KG1 (cell line): ENCODE measurements at regions not wholly inside any gene's neighbourhood (a gene's known extent, or its start where the extent isn't known, plus 50 kb on each side); places are given as distances from the start of the nearest gene placed in this dataset.
"Not testable (repeated sequence)": the region's sequence is repeated elsewhere in the genome, so short reads cannot be mapped to it uniquely, and the experiment has no call there.

Source experiments
- DNase-seq: peaks from one replicate; lab custom pipeline; 2025; lab: John Stamatoyannopoulos, UW

DNA sequence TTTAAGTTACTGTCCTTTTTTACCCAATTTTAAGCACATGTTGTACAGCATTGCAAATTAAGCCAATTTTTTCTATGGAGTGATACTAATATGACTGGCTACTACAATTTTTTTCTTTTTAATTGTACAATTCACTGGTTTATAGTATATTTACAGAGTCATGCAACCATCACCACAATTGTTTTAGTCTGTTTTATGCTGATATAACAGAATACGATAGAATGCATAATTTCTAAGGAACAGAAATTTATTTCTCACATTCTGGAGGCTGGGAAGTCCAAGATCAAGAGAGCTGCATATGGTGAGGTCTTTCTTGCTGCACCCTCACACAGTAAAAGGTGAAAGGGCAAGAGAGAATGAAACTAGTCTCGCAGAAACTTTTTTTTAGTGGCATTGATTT is 125.3 kb downstream of the GLUD2 start:
- no peak for DNase-seq

DNA sequence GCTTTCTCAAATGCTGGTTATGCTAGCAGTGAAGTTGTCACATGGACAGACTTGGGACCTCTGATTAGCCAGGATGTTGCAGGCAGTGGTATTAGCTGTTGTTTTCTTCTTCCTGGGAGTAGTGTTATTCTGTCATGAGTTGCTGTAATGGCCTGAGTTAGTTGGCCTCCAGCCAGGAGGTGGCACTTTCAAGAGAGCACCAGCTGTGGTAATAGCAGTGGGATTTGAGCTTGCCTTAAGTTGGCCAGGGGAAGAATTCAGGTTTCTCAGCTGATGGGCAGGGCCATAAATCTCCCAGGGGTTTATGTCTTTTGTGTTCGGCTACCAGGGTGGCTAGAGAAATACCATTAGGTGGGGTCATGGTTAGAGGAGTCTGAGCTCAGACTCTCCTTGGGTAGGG is 132.6 kb downstream of the GLUD2 start:
- DNase-seq, result no peak

DNA sequence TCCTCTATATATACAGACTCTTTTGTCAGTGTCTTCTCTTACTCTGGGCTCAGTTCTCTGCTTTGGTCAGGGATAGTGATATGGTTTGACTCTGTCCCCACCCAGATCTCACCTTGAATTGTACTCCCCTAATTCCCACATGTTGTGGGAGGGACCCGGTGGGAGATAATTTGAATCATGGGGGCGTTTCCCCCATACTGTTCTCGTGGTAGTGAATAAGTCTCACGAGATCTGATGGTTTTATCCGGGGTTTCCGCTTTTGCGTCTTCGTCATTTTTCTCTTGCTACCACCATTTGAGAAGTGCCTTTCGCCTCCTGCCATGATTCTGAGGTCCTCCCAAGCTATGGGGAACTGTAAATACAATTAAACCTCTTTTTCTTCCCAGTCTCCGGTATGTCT is 144.4 kb downstream of the GLUD2 start:
- DNase-seq, result no peak

DNA sequence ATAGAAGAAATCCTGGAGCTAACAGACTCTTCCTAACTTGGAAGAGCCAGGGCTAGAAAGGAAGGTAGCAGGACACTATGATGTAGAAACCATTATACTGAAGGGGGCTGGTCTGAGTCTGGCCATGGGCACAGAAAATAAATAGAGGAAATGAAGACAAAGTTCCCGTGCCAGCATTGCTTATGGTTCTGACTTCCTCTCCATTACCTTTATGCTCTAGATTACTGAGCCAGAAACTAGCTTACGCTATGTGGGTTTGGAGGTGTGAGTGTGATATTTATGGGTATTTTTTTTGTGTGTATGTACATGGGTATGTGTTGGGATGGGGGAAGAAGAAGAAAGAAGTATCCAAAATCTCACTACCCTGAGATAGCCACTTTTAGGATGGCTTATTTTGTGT is 148.3 kb downstream of the GLUD2 start:
- no peak for DNase-seq

DNA sequence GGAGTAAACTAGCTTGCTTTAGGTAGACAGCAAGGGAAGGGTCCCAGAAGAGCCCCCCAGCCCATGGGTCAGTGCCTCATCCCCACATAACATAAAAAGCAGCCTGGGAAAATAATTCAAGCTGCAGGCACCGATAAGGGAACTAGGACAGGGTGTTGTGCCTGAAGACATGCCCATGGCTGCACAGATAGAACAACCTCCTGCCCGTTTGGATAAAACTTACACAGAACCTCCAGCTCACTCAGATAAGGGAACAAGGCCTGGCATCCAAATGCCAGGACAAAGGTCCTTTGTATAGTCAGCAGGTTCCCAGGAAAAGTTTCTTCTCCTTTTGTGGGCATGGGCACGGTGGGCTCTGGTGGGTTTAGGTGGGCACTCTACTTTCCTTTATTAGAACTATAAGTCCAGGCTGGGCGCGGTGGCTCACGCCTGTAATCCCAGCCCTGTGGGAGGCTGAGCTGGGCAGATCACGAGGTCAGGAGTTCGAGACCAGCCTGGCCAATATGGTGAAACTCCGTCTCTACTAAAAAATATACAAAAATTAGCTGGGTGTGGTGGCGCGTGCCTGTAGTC is 149.5 kb downstream of the GLUD2 start:
- DNase-seq, result not testable (repeated sequence)

DNA sequence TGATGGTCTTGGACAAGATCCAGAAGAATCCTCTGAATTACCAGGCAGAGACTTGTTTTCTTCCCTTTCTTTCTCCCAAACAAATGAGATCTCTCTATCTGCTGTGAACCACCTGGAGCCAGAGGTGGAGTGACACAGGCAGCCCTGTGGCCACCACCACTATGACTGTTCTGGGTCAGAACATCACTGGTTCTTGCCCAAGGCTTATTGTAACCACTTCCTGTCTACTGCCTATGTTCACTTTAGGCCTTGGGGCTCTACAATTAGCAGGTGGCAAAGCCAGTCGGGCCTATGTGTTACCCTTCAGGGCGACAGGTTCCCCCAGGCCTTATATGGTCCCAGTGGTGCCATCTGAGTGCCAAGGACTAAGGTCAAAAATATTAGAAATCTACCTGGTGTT is 161.2 kb downstream of the GLUD2 start:
- DNase-seq, result no peak

DNA sequence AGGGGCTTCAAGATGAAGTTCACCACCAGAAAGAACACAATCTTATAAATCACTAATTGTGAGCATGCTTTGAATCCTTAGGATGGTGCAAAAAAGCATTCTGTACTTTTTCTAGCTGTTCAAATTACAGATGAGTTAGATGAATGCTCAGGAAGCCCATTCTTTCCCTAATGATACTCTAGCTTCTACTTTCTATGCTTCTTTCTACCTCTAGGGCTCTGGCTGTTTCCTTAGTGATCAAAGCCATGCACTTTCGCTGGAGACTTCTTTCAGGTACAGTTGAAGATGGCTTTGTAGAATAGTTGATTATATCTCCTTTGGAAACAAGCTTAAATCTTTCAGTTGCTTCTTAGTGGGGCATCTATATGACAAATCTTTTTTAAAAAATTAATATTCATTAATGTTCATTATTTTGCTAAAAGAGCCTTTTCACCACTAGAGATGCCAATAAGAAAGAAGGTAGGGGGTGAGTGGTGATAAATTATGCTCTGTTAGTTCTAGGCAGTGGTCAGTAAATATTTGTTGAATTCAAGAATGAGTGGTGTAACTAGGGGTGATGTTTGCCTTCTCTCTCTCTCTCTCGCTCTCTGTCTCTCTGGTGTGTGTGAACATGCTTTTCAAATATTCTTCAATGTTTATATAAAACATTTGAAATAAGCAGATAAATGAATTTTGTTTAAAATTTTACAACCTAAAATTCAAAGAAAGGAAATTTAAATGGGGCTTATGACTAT is 169.4 kb downstream of the GLUD2 start:
- DNase-seq, result no peak

DNA sequence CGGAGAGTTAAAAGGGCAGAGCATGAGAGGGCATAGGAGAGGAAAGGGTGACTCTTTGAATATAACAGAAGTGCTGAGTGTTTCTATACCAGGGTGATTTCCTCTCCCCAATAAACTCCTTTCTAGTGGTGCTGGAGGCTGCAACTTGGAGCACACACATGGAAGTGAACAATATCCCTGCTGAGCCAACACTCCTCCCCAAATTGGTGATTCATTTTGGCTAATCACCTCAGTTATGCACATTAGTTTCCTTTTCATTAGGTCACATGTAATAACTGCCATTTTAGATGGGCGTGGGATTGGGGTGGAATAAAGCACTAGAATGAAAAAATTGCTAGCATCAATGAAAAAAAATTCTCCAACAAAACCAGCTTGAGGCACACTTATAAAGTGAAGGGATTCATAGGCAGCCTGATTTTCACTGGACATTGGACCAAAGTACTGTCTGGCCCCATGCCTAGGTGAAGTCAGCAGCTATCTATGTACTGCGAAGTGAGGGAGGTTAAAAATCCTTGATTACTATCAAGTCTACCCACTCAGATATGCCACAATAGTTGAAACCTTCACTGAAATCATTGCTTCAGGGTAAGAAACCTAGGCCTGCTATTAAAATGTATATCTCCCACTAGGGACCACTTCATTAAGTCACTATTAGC is 174.0 kb downstream of the GLUD2 start:
- DNase-seq, result no peak

DNA sequence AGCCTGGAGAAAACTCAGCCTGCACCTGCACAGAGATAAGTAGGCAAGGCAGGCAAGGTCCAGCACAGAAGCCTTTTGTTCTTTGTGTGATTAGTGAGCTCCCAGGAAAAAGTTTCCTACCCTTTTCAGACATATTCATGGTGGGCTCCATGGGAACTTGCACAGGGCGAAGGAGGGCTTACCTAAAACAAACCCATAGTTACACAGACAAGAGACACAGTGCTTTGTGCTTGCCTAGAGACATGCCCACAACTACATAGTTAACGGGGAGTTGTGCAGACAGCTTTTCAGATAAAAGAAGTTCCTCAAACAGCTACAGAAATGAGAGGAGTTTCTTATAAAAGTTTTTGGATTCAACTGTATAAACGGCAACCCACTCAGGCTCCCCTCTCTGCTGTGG is 180.5 kb downstream of the GLUD2 start:
- no peak for DNase-seq

DNA sequence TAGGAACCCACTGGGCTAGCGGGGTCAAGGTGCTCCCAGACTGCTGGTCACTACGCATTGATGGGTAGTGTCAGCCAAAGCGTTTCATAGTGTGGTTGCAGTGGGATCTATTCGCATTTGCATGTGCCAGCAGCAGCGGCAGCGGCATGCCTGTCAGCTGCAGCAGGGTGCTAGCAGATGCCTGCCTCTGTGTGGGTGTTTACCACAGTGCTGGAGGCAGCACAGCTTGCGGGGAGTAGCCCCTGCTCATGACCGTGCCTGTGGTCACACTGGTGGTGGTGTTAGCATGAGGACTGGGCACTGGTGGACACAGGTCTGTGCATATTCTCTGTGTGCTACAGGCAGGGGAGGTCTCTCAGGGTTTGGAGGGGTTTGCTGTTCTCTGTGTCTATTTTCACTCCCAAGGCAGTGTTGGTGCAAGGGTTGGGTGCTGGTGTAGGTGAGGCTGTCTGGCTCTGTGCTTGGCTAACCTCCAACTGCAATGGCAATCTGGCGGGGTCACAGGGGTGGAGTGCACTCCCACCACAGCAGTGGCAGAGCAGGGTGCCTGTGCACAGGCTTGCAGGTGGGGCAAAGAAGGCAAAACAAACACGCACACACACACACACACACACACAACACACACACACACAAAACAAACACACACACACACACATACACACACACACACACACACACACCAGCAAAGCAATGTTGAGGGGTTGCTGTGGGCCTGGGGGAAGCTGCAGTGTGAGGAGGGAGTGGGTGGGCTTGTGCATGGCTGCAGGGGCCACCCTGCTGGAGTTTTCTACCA is 184.4 kb downstream of the GLUD2 start:
- no peak for DNase-seq

DNA sequence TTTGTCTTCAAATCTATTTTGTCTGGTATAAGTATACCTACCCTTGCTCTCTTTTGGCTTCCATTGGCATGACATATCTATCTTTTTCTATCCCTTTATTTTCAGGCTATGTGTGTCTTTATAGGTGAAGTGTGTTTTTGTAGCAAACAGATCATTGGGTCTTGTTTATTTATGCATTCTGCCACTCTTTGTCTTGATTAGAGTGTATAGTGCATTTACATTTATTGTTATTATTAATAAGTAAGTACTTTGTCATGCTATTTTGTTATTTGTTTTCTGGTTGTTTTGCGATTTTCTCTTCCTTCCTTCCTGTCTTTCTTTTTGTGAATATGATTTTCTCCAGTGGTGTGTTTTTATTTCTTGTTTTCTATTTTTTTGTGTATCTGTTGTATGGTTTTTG is 188.6 kb downstream of the GLUD2 start:
- no peak for DNase-seq

DNA sequence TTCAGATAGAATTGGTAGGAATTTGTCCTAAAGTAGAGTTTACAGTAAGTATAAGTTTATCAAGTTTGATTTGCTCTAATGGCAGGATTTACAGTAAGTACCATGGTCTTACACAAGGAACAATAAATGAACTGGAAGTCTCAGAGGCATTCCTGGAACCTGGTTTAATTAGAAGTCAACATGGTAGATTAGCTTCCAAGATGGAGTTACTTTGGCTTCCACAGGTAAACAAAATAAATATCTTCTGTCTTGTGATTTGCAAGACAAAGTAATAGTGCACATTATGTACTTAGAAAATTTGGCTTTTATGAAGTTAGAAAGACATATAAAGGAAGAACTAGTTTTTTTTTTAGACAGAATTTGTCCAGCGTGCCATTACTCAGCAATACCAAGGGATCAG is 190.7 kb downstream of the GLUD2 start:
- DNase-seq, result no peak

DNA sequence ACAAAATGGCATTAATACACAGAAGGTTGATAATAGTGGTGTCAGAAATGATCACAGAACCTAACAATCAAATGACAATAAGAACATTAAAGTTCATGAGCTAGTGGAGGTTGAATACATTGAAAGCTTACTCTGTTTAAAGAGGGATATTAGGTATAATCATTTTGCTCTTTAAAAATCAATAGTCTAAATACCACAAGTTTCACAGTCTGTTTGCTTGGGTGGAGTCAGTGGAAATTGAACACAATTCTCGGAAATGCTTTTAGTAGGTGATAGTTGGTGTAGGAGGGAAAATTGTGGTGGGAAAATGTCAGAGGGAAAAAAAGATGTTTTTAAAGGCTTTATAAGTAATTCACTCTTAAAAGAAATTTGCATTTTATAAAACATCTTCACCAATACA is 197.1 kb downstream of the GLUD2 start:
- DNase-seq, result no peak

DNA sequence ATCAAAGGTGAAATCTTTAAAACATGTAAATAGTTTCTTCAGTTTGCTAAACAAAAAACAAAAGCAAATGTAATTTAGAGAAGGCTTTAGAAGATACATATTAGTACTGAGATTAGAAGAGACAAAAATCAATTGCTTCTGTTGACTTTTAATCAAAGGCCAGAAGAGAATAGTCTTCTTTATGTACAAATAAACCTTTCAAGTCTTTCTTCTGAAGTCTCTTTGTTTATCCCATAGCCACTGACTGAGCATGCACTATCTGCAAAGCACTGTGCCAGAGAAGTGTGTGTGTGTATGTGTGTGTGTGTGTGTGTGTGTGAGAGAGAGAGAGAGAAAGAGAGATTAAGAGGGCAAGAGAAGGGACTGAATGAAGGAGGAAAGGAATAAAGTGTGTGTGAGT is 198.4 kb downstream of the GLUD2 start:
- DNase-seq, result no peak

DNA sequence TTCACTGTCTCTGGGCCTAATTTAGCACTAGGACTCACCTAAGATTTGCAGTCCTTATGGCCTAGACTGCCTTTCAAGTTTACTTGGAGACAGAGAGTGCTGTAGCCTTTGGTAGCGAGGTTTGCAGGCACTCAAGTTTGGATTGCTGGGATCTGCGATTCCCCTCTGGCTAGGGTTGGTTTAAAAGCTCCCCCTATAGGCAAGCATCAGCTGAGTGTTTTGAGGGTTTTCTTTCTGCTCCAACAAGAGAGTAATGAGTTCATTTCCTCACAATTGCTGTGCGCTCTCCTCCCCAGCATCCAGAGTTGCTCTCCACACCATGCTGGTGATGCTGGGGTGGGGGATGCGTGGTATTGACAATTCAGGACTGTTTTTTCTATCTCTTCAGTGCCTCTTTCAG is 206.9 kb downstream of the GLUD2 start:
- no peak for DNase-seq

DNA sequence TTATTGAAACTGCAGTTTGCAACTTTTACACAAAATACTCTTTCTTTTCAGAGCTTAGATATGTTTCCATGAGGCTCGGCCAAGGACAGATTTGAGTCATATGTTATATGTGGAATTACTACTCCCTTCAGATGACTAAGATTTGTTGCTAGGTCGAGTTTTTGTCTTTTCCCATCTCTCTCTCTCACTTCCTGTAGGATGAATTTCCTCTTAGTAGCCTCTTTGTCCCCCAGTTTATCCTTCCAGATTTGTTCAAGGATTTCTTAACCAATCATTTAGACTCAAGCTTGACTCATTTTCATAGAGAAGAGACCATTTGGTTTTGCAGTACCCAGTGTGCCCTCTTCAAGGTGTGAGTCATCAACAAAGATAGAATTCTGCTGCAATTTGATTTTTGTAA is 209.2 kb downstream of the GLUD2 start:
- DNase-seq, result no peak

DNA sequence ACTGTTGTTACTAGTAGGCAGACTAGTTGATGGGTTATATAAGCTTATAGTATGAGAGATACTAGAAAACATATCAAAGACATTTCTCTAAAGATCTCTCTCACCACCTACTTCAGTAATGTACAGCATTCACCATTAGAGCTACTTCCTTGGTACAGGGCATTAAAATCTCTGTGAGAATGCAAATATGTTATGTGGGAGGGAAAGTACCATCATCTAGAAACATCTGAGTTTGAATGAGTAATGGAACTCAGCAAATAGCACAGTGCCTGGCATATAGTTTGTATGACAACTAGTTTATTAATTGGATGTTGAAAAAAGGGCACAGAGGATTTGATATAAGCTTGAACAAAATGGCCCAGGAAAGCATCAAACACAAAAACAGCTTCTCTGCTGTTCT is 211.1 kb downstream of the GLUD2 start:
- DNase-seq, result no peak

DNA sequence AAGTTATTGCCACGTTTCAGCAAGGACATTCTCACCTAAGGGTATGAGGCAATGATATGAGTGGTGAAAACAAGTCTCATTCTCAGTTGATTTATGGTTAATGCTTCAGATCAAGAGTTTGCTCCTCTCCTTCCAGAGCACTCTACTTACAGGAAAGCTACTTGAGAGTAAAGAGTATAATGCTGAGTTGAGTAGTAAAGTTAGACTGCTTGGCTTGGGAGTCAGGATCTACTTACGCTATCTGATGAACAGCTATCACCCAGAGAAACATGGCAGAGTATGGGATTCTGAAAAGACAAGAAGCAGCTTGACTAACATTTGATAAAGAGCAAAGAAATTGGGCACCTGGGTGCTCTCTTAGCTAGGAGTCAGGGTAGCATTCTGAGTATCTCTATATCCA is 211.8 kb downstream of the GLUD2 start:
- no peak for DNase-seq

DNA sequence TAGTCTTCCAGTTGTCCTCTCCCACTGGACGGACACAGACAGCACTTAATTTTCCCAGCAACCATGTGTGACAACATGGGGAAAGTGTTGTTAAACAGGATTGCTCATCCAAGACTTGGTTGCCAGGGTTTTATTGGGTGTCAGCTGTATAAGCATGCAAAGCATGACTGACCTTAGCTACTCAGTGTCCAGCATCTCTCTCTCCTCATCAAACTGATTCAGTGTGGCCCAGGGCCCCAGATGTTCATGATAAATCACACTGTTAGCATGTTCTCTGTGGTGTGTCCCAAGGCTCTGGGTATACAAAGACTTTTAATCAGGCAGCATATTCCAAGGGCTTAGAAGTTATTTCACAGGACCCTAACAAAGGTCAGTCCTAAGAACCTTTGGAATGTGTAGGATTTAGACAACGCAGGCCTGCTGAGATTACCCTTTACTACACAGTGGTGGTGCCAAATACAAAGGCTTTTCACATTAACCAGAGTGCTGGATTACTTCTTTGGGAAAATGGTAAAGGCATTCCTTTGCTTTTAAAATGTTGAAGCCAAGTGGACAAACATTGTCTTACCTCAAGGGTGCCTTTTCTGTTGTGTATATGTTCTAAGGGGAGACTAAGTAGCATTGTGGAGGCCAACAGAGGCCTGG is 213.3 kb downstream of the GLUD2 start:
- no peak for DNase-seq

DNA sequence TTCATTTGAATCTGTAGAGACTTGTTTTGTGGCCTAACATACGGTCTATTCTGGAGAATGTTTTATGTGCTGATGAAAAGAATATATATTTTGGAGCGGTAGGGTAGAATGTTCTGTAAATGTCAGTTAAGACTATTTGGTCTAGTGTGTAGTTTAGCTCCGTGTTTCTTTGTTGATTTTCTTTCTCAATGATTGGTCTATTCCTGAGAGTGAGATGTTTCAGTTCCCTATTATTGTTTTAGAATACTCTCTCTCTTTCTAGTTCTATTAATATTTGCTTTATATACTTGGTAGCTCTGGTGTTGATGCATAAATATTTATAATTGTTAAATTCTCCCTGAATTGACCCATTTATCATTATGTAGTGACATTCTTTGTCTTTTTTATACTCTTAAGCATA is 236.5 kb downstream of the GLUD2 start:
- DNase-seq, result no peak

DNA sequence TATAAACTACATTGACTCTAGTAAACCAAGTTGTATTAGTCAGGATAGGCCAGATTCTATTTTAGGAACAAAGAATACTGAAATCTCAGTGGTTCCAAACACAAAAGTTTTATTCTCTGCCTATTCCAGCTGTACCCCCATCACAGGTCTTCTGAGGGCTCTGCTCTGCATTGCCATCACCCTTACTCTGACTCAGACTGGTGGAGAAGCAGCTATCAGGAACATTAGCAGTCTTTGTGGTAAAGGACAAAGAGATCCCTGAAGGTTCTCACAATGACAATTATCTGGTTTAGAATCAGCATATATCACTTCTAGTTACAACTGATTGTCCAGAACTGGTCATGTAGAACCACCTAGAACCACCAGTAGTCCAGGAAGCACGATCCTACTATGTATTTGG is 251.1 kb downstream of the GLUD2 start:
- DNase-seq, result no peak

DNA sequence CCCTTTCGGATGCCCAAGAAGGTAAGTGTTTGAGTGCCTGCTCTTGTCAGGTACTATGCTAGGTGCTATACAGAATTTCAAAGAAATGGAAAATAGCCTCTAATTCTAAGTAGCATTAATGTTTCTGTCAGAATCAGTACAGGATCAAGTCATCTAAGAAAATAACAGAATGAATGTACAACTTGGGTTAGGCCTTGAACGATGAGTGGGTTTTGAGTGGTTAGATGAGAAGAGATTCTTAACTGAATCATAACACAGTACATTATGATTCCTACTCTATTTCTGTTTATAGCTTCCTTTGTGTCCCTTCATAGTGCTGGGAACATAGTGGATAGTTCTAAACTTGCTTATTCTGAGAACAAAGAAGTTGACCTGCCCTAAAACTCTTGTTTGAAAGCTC is 253.9 kb downstream of the GLUD2 start:
- DNase-seq, result no peak
